ENCODE measurements at regions not wholly inside any gene's neighbourhood (a gene's known extent, or its start where the extent isn't known, plus 50 kb on each side); places are given as distances from the start of the nearest gene placed in this dataset.

DNA sequence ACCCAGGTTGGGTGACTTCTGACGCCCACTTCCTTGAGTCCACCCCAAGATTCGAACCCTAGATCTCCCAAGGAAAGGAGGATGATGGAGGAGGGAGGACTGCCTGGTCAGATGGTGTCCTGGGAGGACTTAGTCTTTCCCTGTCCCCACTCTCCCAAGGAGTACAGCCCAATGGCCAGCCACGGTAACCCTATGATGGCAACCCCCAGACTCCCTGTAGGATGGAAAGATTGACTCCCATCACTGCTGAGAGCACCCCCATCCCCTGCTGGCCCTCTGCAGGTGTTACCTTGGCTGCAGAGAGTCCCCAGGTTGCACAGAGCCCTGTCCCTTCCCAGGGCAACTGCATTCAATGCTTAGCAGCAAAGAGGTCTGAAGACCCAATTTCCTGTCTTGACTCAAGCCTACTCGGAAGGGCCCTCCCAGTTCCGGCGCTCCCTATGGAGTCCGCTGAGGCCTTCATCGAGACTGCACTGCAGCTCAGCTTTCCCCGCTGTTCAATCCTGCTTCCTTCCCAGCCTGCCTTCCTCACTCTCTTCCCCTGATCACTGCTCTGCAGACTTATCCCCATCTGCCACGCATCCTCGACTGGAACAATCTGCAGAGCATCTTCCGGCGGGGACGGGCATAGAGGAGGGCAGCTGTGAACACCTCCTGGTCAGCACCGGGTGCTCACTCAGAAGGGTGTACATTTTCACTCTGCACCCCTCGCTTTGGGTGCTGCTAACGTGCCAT is 50.8 kb upstream of the OCM2 start:
- H3K27ac ChIP-seq = no peak overlapping the region
- H3K4me3 ChIP-seq = no peak overlapping the region
- H3K36me3 ChIP-seq = no peaks in the 10 kb centered on the region
- intact Hi-C loops (cut with DNase I) = no loop called here
- no peaks in the 10 kb centered on the region for H3K27me3 ChIP-seq
- H3K9me3 ChIP-seq = no peaks in the 10 kb centered on the region
- no peak for DNase-seq (ENCODE audit: extremely low spot score in 2 of 2)
- H3K4me1 ChIP-seq = no peaks in the 10 kb centered on the region
- TF ChIP-seq POLR2AphosphoS5 (IDR thresholded peaks at IDR 0.05; ENCODE audit: insufficient read depth in 1 of 2, low read depth in 1 of 2) = no peak
- no peak for TF ChIP-seq POLR2A (IDR thresholded peaks at IDR 0.05)
- TF ChIP-seq, protein P1, sequence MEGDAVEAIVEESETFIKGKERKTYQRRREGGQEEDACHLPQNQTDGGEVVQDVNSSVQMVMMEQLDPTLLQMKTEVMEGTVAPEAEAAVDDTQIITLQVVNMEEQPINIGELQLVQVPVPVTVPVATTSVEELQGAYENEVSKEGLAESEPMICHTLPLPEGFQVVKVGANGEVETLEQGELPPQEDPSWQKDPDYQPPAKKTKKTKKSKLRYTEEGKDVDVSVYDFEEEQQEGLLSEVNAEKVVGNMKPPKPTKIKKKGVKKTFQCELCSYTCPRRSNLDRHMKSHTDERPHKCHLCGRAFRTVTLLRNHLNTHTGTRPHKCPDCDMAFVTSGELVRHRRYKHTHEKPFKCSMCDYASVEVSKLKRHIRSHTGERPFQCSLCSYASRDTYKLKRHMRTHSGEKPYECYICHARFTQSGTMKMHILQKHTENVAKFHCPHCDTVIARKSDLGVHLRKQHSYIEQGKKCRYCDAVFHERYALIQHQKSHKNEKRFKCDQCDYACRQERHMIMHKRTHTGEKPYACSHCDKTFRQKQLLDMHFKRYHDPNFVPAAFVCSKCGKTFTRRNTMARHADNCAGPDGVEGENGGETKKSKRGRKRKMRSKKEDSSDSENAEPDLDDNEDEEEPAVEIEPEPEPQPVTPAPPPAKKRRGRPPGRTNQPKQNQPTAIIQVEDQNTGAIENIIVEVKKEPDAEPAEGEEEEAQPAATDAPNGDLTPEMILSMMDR (IDR thresholded peaks at IDR 0.05) = no peak

DNA sequence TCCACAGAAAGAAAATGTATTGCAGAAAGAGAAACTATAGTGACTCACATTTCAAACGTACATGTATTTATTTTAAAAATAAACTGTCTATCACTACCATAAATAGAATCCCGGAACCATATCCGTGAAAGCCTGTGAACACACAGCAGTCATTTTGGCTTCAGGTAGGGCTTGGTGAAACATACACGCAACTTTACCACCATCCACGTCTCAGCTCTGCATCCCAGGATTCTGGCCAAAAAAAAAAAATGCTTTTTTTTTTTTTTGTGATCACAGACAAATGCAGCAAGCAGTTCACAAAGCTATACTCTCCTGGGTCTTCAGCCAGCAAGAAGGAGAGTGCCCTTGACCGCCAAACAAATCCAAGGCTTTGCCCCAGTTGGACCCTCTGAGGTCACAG is 56.8 kb upstream of the OCM2 start:
- H3K27ac ChIP-seq = no peak overlapping the region
- DNase-seq (ENCODE audit: extremely low spot score in 2 of 2) = no peak
- no peaks in the 10 kb centered on the region for H3K4me1 ChIP-seq
- no peak overlapping the region for H3K4me3 ChIP-seq
- no peaks in the 10 kb centered on the region for H3K36me3 ChIP-seq
- TF ChIP-seq POLR2AphosphoS5 (IDR thresholded peaks at IDR 0.05; ENCODE audit: insufficient read depth in 1 of 2, low read depth in 1 of 2) = no peak
- TF ChIP-seq, protein P1 (IDR thresholded peaks at IDR 0.05) = no peak
- no peak for TF ChIP-seq POLR2A (IDR thresholded peaks at IDR 0.05)
- H3K27me3 ChIP-seq = no peaks in the 10 kb centered on the region
- no peaks in the 10 kb centered on the region for H3K9me3 ChIP-seq
- intact Hi-C loops (cut with DNase I) = no loop called here

DNA sequence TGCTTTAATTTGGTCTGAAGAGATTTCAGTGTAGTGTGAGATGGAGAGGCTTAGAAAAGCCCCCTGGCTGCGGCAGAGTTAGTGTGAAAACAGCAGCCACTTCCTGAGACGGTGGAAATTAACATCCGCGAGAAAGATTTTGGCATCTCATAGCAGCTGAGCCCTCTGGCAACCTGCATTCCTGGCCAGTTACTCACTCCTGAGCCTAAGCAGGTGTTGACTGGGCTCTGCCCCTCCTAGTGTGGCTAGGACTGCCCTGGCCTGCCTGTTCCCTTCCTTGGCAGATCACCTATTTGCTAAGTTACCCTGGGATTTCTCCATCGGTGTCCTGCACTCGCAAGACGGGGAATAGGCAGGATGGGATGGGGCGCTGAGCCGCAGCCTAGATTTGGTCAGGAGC is 57.6 kb upstream of the LMTK2 start:
- peak in 1 of 2 donors; percentile 74 for TF ChIP-seq POLR2AphosphoS5 (IDR thresholded peaks at IDR 0.05; ENCODE audit: insufficient read depth in 1 of 2, low read depth in 1 of 2)
- TF ChIP-seq, protein P1 (IDR thresholded peaks at IDR 0.05) = no peak
- TF ChIP-seq POLR2A (IDR thresholded peaks at IDR 0.05) = no peak
- H3K36me3 ChIP-seq = no peaks in the 10 kb centered on the region
- H3K9me3 ChIP-seq = no peaks in the 10 kb centered on the region
- DNase-seq (ENCODE audit: extremely low spot score in 2 of 2) = no peak
- H3K27ac ChIP-seq = peak overlapping the region; percentile 27
- no peaks in the 10 kb centered on the region for H3K27me3 ChIP-seq
- intact Hi-C loops (cut with DNase I) = no loop called here
- no peak overlapping the region for H3K4me3 ChIP-seq
- no peaks in the 10 kb centered on the region for H3K4me1 ChIP-seq

DNA sequence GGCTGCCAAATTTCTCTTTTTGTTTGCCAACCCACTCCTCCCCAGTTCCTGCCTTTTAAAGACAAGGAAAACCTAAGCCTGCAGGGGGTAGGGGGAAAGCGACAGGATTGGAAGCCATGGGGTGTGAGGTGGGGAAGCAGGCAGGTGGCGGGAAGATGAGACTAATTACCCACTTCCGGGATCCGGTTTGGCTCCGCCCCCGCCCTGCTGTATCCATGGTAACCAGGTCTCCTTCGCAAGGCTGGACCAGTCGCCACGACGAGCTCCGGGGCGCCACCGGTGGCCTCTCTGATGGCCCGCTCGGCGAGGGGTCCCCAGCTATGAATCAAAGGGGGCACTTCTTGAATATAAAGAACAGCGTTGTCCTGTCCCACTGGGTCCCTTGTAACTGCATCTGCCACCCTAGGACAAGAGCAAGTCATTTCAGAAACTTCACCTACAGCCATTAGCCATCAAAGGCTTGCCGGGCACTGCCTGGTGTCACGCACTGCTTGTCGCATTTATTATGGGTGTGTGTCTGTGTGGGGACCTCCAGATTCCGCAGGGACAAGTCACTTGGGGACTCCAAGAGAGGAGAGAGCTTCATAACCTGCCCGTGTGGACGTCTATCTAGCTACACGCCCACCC is 55.4 kb upstream of the LMTK2 start:
- Histone ChIP-seq H3K9me3 (no peaks in the 10 kb centered on the region), H3K27ac (no peak overlapping the region), H3K27me3 (no peaks in the 10 kb centered on the region), H3K36me3 (no peaks in the 10 kb centered on the region), H3K4me1 (no peaks in the 10 kb centered on the region), H3K4me3 (no peak overlapping the region)
- no peak for DNase-seq (ENCODE audit: extremely low spot score in 2 of 2)
- no peak for TF ChIP-seq POLR2AphosphoS5 (IDR thresholded peaks at IDR 0.05; ENCODE audit: insufficient read depth in 1 of 2, low read depth in 1 of 2)
- TF ChIP-seq, protein P1 (IDR thresholded peaks at IDR 0.05) = no peak
- no peak for TF ChIP-seq POLR2A (IDR thresholded peaks at IDR 0.05)
- intact Hi-C loops (cut with DNase I) = no loop called here

DNA sequence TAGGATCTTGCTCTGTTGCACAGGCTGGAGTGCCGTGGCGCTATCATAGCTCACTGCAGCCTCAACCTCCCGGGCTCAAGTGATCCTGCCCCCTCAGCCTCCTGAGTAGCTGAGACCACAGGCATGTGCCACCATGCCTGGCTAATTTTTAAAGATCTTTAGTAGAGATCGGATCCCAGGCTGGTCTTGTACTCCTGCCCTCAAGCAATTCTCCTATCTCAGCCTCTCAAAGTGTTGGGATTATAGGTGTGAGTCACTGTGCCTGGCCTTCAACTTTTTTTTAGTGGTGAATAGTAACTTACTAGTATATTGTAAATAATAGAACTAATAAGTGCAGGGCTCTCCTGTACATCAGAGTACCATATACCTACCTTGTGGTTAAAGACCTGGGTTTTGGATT is 52.1 kb upstream of the LMTK2 start:
- H3K27ac ChIP-seq = no peak overlapping the region
- no peaks in the 10 kb centered on the region for H3K9me3 ChIP-seq
- no peak for DNase-seq (ENCODE audit: extremely low spot score in 2 of 2)
- no peak overlapping the region for H3K4me3 ChIP-seq
- TF ChIP-seq POLR2A (IDR thresholded peaks at IDR 0.05) (no peak), POLR2AphosphoS5 (IDR thresholded peaks at IDR 0.05; ENCODE audit: insufficient read depth in 1 of 2, low read depth in 1 of 2) (no peak)
- TF ChIP-seq, protein P1 (IDR thresholded peaks at IDR 0.05) = no peak
- no peaks in the 10 kb centered on the region for H3K36me3 ChIP-seq
- H3K4me1 ChIP-seq = peaks cover 5% of the 10 kb centered on the region
- intact Hi-C loops (cut with DNase I) = no loop called here
- H3K27me3 ChIP-seq = no peaks in the 10 kb centered on the region
